Gastrocnemius medialis (tissue), 4 donors: ENCODE measurements at regions not wholly inside any gene's neighbourhood (a gene's known extent, or its start where the extent isn't known, plus 50 kb on each side); places are given as distances from the start of the nearest gene placed in this dataset.

Source experiments
- POLR2A ChIP-seq, 2 donors: fragments of 450-650 bp; IDR thresholded peaks; one replicate each; pipeline ENCODE4 v1.6.1; 2017; ENCODE audit warnings: antibody characterized with exemption in 2 of 2, mild to moderate bottlenecking in 2 of 2, moderate library complexity in 2 of 2
- TF ChIP-seq, protein P1 (sequence below), 5 experiments: fragments of 450-650 bp in 3 of 5; fragments of 200-600 bp in 2 of 5; sonication (generic) in 2 of 5; IDR thresholded peaks in 4 of 5; conservative IDR thresholded peaks in 1 of 5; 1 replicate in 4 of 5; 2 replicates in 1 of 5; pipeline ENCODE4 v1.5.1; 2016 to 2019; ENCODE audit warnings: antibody characterized with exemption in 5 of 5, mild to moderate bottlenecking in 3 of 5, moderate library complexity in 3 of 5

- TF ChIP-seq, protein P1, sequence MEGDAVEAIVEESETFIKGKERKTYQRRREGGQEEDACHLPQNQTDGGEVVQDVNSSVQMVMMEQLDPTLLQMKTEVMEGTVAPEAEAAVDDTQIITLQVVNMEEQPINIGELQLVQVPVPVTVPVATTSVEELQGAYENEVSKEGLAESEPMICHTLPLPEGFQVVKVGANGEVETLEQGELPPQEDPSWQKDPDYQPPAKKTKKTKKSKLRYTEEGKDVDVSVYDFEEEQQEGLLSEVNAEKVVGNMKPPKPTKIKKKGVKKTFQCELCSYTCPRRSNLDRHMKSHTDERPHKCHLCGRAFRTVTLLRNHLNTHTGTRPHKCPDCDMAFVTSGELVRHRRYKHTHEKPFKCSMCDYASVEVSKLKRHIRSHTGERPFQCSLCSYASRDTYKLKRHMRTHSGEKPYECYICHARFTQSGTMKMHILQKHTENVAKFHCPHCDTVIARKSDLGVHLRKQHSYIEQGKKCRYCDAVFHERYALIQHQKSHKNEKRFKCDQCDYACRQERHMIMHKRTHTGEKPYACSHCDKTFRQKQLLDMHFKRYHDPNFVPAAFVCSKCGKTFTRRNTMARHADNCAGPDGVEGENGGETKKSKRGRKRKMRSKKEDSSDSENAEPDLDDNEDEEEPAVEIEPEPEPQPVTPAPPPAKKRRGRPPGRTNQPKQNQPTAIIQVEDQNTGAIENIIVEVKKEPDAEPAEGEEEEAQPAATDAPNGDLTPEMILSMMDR (IDR thresholded peaks at IDR 0.05 in 4 of 5, conservative IDR thresholded peaks at IDR 0.05 in 1 of 5): no peak
- TF ChIP-seq POLR2A (IDR thresholded peaks at IDR 0.05): no peak
Observed at GRCh38 chr9:121559183-121559582, 59.5 kb upstream of the GGTA1 start.
